Activated CD4-positive, alpha-beta T cell treated with anti-CD3 and anti-CD28 coated beads for 48 hours (primary cell): ENCODE measurements at regions not wholly inside any gene's neighbourhood (a gene's known extent, or its start where the extent isn't known, plus 50 kb on each side); places are given as distances from the start of the nearest gene placed in this dataset.

Experiments used
- DNase-seq: peaks from one replicate; pipeline ENCODE4 v3.0.0-alpha.2; 2020

DNA sequence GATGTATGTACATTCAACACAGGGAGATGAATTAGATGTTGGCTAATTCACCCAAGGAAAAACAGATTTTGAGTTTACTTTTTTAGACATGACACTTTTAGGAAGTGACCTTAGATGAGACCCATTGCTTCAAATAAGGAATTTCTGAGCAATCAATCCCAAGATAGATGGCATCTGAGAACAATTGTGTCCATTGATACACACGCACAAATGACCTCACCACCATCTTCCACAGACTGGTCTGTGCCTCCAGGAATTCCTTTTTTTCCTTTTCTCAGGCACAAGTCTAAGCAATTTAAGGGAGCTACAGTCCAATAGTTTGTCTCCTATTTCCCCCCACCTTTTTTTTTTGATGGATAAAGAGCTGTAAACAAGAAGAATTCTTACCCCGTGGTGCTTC, 265.3 kb downstream of the TBL1XR1 start:
- no peak for DNase-seq

DNA sequence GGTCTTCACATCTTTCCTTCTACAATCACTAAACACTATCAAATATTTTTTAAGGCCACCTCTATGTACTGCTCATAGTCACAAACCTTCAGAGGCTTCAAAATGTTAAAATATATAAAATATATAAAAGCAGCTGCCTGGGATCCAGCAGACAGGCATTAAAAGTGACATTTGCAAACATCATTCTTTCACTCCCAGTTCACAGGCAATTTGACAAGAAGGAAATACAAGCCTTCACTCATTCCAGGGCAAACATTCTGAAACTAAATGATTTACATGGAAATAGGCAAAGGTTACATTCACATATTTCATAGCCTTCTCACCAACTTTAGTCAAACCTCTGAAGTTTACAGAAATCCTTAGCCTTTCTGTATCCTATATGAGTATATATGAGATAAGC, 266.3 kb downstream of the TBL1XR1 start:
- no peak for DNase-seq

DNA sequence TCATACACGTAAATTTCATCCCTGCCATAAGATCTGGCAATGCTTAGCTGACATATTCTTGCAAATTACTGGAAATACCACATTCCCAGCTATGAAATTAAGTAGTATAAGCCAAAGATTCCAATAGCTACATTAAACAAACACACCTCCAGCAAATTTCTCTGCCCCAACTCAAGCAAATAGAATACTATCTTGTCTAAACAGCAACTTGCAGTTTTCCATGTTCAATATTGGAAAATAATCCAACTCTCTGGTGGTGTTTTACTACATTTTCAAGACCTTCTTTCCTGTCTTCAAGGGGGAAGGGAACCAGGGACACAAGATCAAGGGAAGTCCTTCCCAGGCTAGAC, 268.7 kb downstream of the TBL1XR1 start:
- no peak for DNase-seq

DNA sequence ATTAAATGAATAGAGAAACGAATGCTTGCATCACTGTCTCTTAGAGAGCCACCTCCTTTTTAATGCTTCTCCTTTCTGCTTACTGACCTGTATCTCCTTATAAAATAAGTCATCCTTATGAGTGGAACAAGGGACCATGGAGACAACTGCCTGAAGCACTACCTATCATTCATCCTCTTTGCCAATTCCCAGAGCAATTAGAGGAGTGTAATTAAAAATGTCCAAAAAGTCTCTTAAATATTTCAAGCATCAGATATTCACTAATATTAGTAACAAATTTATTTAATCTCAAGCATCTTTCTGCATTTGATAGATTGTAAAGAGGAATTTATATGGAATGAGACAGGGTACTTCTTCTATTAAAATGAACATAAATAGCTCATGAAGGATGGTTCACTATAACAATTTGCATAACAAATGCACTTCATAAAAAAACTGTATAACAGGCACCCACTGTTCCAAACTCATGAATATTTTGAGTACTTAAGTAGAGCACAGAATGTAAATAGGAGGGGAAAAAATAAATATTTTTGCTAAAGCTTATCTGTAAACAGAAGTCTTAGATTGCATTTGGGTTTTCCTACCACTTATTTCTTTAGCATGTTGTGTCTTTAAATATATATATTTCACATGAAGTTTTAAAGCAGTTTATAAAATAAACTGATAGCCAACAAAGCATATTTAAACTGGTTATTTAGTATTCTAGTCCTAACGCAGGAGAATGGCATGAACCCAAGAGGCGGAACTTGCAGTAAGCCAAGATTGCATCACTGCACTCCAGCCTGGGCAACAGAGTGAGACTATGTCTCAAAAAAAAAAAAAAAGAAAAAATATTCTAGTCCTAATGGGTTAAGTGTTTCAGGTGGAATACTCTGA, 269.3 kb downstream of the TBL1XR1 start:
- DNase-seq, result no peak

DNA sequence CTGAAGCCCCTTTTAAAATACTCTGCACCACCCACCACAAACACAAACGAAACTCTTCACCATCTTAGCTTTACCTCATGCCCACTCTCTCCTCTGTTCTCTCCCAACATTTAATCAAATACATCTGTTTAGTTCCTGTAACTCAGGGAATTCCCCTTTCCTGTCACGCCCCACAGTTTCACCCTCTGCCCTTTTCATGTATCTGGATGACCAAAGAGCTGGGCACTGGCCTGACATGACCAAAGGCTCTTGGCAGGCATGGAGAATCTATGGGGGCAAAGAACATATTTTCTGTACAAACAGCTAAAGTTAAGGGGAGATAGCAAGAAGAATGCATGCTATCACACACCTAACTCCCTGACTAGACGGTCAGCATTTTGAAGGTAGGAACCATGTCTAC, 270.0 kb downstream of the TBL1XR1 start:
- DNase-seq, result no peak

DNA sequence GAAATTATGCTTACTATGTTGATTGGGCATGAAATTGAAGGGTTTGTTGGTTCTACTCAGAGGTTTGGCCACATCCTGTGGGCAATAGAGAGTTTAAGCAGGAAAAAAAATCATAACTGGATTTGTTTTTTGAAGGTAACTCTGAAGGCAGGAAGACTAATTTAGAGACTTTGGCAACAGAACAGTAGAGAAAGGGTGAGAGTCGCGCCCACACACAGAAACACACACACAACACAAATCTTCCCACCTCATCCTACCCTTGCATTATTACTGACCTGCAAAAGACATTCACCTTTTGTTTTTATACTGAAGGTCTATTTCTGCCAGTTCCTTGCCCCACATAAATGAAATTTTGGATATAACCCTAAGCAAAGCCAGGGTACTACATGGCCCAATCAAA, 270.6 kb downstream of the TBL1XR1 start:
- no peak for DNase-seq

DNA sequence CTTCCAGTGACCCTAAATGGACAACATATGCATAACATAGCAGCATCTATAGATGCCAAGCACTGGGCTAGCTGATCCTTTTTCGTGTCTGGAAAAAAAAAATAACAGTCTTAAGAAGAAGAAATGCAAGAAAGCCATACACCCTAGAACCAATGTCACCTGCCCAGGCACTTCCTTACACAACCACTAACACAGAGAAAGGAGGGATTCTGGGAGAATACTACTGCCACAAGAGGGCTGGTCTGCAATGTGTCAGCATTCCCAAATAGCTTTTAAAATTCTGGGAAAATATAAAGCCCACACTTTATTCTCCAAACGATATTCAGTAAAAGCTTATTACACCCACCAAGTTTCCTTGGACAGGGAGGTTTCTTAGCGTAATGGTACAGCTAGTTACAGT, 271.2 kb downstream of the TBL1XR1 start:
- no peak for DNase-seq

DNA sequence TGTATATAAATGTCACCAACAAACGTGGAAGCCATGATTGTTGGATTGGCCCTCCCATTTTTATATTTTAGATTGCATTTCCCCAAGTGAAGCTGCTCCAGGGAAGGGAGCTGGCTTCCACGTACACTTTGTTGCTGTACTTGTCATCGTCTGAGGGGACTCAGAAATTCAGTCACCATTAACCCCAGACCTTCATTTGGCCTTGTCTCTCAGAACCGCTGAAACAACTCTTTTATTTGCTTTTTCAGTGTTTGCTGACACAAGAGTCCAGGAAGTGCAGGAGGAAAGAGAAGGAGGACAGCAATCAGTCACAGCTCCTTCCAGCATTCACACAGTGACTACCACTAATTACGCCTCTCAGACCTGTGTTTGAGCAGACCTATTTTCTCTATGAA, 276.5 kb downstream of the TBL1XR1 start:
- DNase-seq, result no peak

DNA sequence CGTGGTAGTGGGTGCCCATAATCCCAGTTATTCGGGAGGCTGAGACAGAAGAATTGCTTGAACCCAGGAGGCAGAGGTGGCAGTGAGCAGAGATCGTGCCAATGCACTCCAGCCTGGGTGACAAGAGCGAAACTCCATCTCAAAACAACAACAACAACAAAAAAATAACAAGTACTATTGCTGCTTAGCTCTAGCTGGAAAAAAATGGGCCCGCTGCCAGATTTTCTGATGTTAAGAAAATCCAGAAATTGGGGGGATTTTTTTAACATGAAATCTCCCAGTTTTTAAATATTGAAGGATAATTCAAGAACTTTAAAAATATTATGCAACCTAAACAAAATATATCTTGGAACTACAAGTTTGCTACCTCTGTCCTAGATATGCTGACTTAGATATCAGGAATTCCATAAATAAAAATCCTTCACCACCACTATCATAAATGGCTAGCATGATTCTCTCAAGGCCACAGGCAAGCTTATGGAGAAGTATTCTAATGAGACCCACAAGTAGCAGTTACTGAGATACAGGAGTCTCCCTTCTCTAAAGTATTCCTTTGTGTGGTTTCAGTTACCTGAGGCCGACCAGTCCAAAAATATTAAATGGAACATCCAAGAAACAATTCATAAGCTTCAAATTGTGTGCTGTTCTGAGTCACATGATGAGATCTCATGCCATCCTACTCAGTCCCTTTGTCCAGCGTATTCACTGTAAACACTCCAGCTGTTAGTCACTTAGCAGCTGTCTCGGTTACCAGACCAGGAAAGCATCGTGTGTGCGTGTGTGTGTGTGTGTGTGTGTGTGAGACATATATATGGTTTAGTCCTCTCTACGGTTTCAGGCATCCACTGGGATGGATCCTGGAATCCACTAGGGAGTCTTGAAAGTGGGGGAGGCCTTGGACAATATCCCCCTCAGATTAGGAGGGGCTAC, 277.2 kb downstream of the TBL1XR1 start:
- DNase-seq, result no peak

DNA sequence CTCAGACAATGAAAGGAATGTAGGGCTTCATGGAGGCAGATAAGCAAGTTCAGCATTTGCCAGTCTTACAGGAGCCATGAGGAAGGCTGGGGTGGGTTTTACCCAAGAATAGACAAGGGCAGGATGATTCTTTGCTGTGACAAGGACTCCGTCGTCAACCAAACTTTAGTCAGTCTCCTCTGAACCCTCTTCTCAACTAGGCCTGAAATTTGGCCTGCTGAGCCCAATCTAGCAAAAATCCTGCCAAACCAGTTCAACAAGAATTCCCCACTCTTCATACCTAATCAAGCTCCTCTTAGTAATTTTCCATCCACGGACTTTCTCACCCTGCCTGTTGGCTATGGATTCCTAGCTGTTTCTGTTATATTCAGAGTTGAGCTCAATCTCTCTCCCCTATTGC, 280.5 kb downstream of the TBL1XR1 start:
- no peak for DNase-seq

DNA sequence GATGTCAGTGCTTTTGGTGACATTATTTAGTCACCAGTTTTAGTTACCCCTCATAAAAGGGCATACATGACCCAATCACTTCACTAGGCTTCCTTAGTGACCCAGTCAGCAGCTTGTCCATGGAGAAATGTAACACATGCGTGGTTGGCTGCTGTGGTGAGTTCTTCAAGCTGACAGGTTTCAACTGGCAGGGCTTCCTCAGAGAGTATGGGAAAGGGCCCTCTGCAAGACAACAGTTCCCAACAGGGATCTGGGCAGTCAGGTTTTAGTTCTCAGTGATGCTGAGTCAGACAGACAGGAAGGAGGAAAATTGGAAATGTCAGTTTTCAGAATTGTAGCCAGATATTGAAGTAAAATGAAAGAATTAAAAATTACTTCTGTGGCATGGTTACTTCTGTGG, 282.5 kb downstream of the TBL1XR1 start:
- DNase-seq, result no peak

DNA sequence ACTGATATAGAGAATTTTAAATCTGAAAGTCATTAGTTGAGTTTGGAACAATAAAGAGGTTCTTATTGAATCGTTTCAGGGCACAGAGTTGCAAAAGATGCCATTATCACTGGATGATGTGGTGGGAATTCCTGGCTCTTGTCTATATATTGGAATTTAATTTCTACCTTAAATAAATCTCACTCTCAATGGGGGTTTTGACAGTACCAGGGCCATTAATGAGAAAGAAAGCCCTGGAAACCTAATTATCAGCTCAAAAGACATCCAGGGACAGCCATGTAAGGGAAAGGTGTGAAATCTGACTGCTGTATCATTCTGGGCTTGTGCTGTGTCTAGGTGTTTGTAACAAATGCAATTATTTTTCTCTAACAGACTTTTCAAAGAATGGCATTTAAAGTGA, 285.7 kb downstream of the TBL1XR1 start:
- DNase-seq, result no peak

DNA sequence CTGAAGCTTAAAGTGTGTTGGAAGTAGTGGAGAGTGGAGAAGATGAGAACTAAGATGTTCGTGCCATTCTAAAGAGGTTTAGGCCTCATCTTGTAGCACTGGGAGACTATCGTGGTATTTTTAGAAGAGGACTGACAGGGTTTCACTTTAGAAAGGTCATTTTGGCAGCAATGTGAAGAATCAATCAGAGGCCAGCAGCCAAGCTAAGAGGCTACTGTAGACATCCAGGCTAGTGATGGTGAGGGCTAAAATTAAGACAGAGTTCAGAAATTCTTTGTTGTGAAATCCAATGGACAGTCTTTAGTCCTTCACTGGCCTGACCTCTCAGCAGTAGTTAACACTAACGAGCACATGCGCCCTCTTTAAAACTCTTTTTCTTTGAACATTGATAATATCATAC, 288.2 kb downstream of the TBL1XR1 start:
- no peak for DNase-seq

DNA sequence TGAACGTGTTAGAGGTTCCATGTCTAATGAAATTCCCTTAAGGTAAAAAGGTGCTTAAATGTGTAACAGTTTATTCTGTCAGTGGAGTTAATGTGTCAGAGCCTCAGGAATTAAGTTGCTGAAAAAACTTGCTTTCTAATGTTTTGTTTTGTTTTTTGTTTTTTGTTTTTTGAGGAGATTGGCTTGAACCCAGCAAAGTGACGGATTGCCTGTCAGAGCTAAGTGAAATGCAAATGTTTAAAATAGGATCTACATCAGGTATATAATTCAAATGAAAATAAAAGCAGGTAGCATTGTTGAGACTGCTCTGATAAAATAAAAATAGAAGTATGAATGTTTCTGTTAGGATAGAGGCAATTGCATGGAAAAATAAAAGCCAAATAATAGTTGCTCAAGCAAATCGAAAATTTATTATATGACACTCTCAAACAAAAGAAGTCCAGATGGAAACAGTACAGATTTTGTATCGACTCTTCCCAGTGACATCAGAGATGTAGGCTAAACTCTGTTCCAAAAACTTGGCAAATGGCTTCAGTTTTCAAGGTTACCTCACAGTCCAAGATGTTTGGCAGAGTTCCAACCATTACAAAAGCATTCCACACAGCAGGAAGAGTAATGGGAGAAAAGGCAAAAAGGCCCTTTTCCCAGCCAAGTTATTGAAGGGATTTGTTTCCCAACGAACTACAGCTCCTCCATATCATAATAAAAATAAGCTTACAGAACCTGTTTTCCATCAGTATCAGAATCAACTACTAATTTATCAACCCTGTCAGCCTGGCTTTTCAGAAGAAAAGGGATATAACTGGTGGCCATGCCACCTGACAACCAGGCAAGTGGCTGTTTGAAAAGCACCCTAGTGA, 291.0 kb downstream of the TBL1XR1 start:
- no peak for DNase-seq

DNA sequence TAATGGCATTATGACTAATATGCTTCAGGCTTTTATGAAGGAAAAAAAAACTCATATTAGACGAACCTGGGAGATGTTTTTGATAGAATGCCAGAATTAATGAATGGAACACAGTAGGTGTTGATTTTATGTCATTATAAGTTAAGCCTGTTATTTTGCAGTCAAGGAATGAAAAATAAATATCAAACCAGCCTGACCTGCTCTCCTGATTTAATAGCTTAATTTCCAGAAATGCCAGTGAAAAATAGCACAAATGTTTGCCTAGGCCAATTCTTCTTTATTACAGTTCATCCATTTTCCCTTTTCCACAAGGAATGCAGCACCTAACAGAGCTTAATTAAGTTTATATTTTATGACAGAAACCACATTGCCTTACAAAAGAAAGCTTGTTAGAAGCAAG, 292.0 kb downstream of the TBL1XR1 start:
- DNase-seq, result no peak

DNA sequence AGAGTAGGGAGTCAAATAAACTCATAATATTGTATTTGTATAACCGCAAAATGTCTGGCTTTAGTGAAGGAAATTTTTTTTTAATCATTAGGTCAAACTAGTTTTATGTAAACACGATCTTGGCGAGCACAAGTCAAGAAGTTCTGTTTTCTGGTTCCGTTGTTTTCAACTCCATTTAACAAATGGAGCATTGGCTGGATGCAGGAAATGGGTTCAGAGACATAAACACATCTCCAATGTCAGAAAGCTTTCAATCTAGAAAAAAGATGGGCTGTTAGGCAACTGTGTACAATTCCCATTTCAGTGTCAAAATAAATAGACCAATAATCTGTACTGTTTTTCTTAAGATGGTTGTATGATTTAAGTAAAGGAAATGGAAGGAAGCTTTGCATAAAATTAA, 292.8 kb downstream of the TBL1XR1 start:
- no peak for DNase-seq

DNA sequence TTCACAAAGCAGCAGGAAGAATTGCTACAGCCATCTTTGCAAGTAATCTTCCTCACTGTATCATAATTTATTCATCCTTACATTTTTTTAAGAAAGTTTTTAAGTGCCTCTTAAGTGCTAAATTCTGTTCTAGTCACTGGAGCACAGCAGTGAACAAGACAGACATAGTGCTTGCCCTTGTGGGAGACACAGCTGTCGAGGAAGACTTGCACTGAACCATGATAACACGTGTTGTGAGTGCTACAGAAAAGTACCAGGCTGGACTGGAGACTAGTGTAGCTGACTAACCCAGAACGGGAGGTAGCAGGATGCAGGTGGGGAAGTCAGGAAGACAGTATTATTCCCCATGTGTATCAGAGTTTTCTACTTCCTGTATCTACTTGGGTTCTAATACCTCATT, 300.6 kb downstream of the TBL1XR1 start:
- no peak for DNase-seq

DNA sequence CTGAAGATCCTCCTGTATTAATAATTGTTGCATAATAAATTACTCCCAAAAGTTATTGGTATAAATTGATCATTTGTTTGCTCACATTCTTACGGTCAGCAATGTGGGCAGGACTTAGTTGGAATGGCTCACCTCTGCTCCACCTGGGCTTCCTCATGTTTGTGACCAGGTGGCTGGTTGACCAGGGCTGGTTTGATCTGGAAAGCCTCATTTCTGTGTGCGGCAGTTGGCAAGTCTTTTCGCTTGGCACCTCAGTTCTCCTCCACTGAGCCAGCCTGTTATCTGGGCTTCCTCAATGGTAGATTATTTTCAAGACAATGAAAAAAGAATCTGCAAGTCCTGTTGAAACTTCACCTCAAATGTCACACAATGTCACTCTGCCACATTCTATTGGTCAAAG, 301.1 kb downstream of the TBL1XR1 start:
- no peak for DNase-seq

DNA sequence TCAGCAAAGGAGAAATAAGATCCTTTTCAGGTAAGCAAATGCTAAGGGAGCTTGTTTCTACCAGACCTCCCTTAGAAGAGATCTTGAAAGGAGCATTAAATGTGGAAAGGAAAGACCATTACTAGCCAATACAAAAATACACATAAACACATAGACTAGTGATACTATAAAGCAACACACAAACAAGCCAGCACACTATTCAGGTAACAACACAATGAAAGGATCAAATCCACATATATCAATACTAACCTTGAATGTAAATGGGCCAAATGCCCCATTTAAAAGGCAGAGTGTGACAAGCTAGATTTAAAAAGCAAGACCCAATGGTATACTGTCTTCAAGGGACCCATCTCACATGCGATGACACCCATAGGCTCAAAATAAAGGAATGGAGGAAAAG, 317.6 kb downstream of the TBL1XR1 start:
- no peak for DNase-seq

DNA sequence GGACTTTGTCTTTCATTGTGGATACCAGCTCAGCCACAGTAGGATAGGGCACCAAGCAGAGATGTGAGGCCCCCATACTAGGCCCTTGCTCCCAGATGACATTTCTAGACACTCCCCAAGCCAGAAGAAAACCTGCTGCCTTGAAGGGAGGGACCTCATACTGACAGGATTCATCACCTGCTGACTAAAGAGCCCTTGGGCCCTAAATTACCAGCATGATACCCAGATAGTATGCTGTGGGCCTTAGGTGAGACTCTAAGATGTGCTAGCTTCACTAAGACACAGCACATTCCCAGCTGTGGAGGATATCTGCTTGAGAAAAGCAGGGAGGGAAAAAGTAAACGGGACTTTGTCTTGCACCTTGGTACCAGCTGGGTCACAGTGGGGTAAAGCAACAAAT, 324.0 kb downstream of the TBL1XR1 start:
- no peak for DNase-seq

DNA sequence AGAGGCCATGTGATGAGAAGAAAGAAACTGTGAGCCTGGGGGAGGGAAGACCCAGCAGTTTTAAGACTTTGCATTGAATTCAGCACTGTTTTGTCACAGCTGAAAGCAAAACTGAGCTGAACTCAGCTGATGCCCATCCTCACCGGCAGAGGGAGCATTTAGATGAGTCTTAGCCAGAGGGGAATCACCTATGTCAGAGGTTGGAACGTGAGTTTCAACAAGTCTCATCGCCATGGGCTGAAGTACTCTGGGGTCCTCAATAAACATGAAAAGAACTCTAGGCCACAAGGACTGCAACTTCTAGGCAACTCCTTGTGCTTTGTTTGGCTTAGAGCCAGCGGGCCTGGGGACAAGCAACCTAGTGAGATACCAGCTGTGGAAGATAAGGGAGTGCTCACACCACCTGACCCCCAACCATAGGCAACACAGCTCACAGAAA, 324.5 kb downstream of the TBL1XR1 start:
- peak; percentile 71 for DNase-seq

DNA sequence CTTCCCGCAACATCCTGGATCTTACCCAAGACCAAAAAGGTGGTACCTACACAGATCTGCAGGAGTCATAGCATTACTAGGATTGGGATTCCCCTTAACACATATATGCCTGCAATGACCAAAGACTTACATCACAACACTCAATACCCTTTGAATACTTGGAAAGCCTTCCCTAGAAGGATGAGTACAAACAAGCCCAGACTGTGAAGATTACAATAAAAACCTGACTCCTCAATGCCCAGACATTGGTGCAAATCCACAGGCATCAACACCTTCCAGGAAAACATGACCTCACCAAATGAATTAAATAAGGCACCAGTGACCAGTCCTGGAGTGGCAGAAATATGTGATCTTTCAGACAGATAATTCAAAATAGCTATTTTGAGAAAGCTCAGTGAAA, 326.8 kb downstream of the TBL1XR1 start:
- no peak for DNase-seq
